HuH-7.5 (cell line): ENCODE measurements at regions not wholly inside any gene's neighbourhood (a gene's known extent, or its start where the extent isn't known, plus 50 kb on each side); places are given as distances from the start of the nearest gene placed in this dataset.

Experiments
- DNase-seq: peaks from one replicate; pipeline ENCODE4 v3.0.0; 2011; ENCODE audit warnings: low spot score

GRCh38 chr16:73527187-73527586 is 479.3 kb upstream of the ZFHX3 start:
- DNase-seq, result no peak

GRCh38 chr16:73526011-73526804 is 478.3 kb upstream of the ZFHX3 start:
- DNase-seq, result no peak

GRCh38 chr16:73523209-73523608 is 475.3 kb upstream of the ZFHX3 start:
- DNase-seq, result no peak

GRCh38 chr16:73521499-73521898 is 473.6 kb upstream of the ZFHX3 start:
- DNase-seq, result no peak

GRCh38 chr16:73515616-73516015 is 467.7 kb upstream of the ZFHX3 start:
- DNase-seq, result no peak

- DNase-seq, result no peak
Observed at GRCh38 chr16:73510852-73511251, 462.9 kb upstream of the ZFHX3 start.

GRCh38 chr16:73506568-73507056 is 458.7 kb upstream of the ZFHX3 start:
- no peak for DNase-seq

- DNase-seq, result no peak
Observed at GRCh38 chr16:73505577-73505976, 457.6 kb upstream of the ZFHX3 start.

GRCh38 chr16:73504591-73505575 is 457.0 kb upstream of the ZFHX3 start:
- DNase-seq, result no peak

GRCh38 chr16:73503093-73503492 is 455.2 kb upstream of the ZFHX3 start:
- DNase-seq, result no peak

- DNase-seq, result no peak
Observed at GRCh38 chr16:73499276-73499675, 451.3 kb upstream of the ZFHX3 start.

GRCh38 chr16:73485880-73486279 is 438.0 kb upstream of the ZFHX3 start:
- DNase-seq, result no peak

GRCh38 chr16:73483934-73484711 is 436.2 kb upstream of the ZFHX3 start:
- no peak for DNase-seq

- no peak for DNase-seq
Observed at GRCh38 chr16:73483076-73483791, 435.3 kb upstream of the ZFHX3 start.

GRCh38 chr16:73482310-73482709 is 434.4 kb upstream of the ZFHX3 start:
- no peak for DNase-seq

- DNase-seq, result no peak
Observed at GRCh38 chr16:73480381-73480780, 432.5 kb upstream of the ZFHX3 start.

- no peak for DNase-seq
Observed at GRCh38 chr16:73473713-73474112, 425.8 kb upstream of the ZFHX3 start.

- DNase-seq, result no peak
Observed at GRCh38 chr16:73464834-73465233, 416.9 kb upstream of the ZFHX3 start.

GRCh38 chr16:73459586-73459985 is 411.7 kb upstream of the ZFHX3 start:
- DNase-seq, result no peak

- DNase-seq, result no peak
Observed at GRCh38 chr16:73457851-73458250, 409.9 kb upstream of the ZFHX3 start.

GRCh38 chr16:73448970-73449369 is 401.0 kb upstream of the ZFHX3 start:
- DNase-seq, result no peak
